Testis (tissue), 2 donors: ENCODE measurements at regions not wholly inside any gene's neighbourhood (a gene's known extent, or its start where the extent isn't known, plus 50 kb on each side); places are given as distances from the start of the nearest gene placed in this dataset.

Experiments
- CTCF ChIP-seq, 3 experiments: fragments of 450-650 bp in 2 of 3; fragments of 200-600 bp in 1 of 3; sonication (generic) in 1 of 3; IDR thresholded peaks; one replicate each; pipeline ENCODE4 v1.5.1; 2016 to 2019; ENCODE audit warnings: antibody characterized with exemption in 3 of 3, mild to moderate bottlenecking in 2 of 3, moderate library complexity in 1 of 3
- POLR2A ChIP-seq: fragments of 450-650 bp; IDR thresholded peaks from one replicate; pipeline ENCODE4 v1.6.1; 2017; ENCODE audit warnings: antibody characterized with exemption, mild to moderate bottlenecking, moderate library complexity

GRCh38 chr1:193553564-193553963 lies 367.2 kb upstream of the B3GALT2 start:
- TF ChIP-seq CTCF (IDR thresholded peaks at IDR 0.05): no peak
- no peak for TF ChIP-seq POLR2A
